Left lung (tissue), 4 donors: ENCODE measurements at regions not wholly inside any gene's neighbourhood (a gene's known extent, or its start where the extent isn't known, plus 50 kb on each side); places are given as distances from the start of the nearest gene placed in this dataset.

Experiments used
- ATAC-seq: fragments of 200-7000 bp; cut with Tn5 transposase; one replicate; pipeline ENCODE4 v1.9.1; 2020; ENCODE audit warnings: moderate library complexity
- DNase-seq, 4 donors: peaks; one replicate each; pipeline ENCODE4 v3.0.0-alpha.2; 2013 to 2020
- H3K27ac ChIP-seq, 2 donors: fragments of 200-600 bp; sonication (generic) in 1 of 2; one replicate each; pipeline versions ENCODE4 v1.5.0 to v1.8.0; 2020 to 2021
- H3K27me3 ChIP-seq, 2 donors: fragments of 200-600 bp; sonication (generic) in 1 of 2; one replicate each; pipeline versions ENCODE4 v1.5.0 to v1.8.0; 2020 to 2021
- H3K36me3 ChIP-seq, 2 donors: fragments of 200-600 bp; sonication (generic) in 1 of 2; one replicate each; pipeline versions ENCODE4 v1.5.0 to v1.8.0; 2020 to 2021
- H3K4me1 ChIP-seq, 2 donors: fragments of 200-600 bp; one replicate each; pipeline ENCODE4 v1.8.0; 2021
- H3K4me3 ChIP-seq, 2 donors: fragments of 200-600 bp; sonication (generic) in 1 of 2; one replicate each; pipeline versions ENCODE4 v1.5.0 to v1.8.0; 2020 to 2021; ENCODE audit warnings: mild to moderate bottlenecking in 1 of 2
- H3K9me3 ChIP-seq, 2 donors: fragments of 200-600 bp; sonication (generic) in 1 of 2; one replicate each; pipeline versions ENCODE4 v1.5.0 to v1.8.0; 2020 to 2021
- intact Hi-C, 2 donors: fragments of 100-400 bp; cut with DNase I; formaldehyde crosslinking; loops; one replicate each; pipeline versions ENCODE4 v1.11.2 to v1.14.2; 2022
- TF ChIP-seq, protein P1 (sequence below), 2 donors: fragments of 200-600 bp; sonication (generic) in 1 of 2; IDR thresholded peaks; one replicate each; pipeline versions ENCODE4 v1.5.0 to v1.8.0; 2021; ENCODE audit warnings: antibody characterized with exemption in 2 of 2
- donor health status: DM: no; HTN: yes; CAD: no.
- donor health status: DM: no; HTN: no; CAD: no.

DNA sequence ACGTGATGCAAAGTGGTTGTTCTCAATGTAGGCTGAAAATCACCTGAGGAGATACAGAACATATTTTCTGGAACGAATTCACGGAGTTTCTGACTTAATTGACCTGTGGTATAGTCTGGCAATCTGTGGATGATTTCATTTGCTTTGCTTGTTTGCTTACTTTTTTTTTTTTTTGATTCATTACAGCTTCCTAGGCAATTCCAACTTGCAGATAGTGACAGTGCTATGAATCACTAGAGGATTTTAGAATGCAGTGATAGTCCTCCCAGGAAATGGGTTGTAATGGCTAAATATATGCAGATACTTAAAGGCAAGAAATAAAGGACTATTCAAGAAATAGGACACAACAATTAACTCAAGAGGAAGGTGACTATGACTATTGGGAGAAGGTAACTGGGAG, 1378.1 kb upstream of the PRMT6 start:
- intact Hi-C loops: no loop called here
- Histone ChIP-seq H3K27me3 (no peaks in the 10 kb centered on the region), H3K27ac (no peak overlapping the region), H3K4me3 (no peak overlapping the region), H3K4me1 (no peaks in the 10 kb centered on the region), H3K36me3 (no peaks in the 10 kb centered on the region), H3K9me3 (peaks cover 0 to 3% of the 10 kb centered on the region in 2 donors)
- TF ChIP-seq, protein P1, sequence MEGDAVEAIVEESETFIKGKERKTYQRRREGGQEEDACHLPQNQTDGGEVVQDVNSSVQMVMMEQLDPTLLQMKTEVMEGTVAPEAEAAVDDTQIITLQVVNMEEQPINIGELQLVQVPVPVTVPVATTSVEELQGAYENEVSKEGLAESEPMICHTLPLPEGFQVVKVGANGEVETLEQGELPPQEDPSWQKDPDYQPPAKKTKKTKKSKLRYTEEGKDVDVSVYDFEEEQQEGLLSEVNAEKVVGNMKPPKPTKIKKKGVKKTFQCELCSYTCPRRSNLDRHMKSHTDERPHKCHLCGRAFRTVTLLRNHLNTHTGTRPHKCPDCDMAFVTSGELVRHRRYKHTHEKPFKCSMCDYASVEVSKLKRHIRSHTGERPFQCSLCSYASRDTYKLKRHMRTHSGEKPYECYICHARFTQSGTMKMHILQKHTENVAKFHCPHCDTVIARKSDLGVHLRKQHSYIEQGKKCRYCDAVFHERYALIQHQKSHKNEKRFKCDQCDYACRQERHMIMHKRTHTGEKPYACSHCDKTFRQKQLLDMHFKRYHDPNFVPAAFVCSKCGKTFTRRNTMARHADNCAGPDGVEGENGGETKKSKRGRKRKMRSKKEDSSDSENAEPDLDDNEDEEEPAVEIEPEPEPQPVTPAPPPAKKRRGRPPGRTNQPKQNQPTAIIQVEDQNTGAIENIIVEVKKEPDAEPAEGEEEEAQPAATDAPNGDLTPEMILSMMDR (IDR thresholded peaks at IDR 0.05): no peak
- DNase-seq: no peak
- no peak for ATAC-seq

GRCh38 chr1:105684714-105685113, 1371.8 kb upstream of the PRMT6 start:
- Histone ChIP-seq H3K36me3 (no peaks in the 10 kb centered on the region), H3K4me1 (no peaks in the 10 kb centered on the region), H3K27me3 (no peaks in the 10 kb centered on the region), H3K27ac (no peak overlapping the region), H3K9me3 (no peaks in the 10 kb centered on the region), H3K4me3 (no peak overlapping the region)
- intact Hi-C loops: no loop called here
- ATAC-seq (no peak), DNase-seq (peak in 1 of 4 donors; percentile 8)
- TF ChIP-seq, protein P1 (IDR thresholded peaks at IDR 0.05): no peak

- H3K4me1 ChIP-seq: no peaks in the 10 kb centered on the region
- no peaks in the 10 kb centered on the region for H3K27me3 ChIP-seq
- no peak for ATAC-seq
- H3K4me3 ChIP-seq: no peak overlapping the region
- TF ChIP-seq, protein P1 (IDR thresholded peaks at IDR 0.05): no peak
- intact Hi-C loops: no loop called here
- peak in 1 of 4 donors; percentile 34 for DNase-seq
- no peaks in the 10 kb centered on the region for H3K36me3 ChIP-seq
- no peaks in the 10 kb centered on the region for H3K9me3 ChIP-seq
- H3K27ac ChIP-seq: no peak overlapping the region
Observed at GRCh38 chr1:105686026-105686425, 1370.4 kb upstream of the PRMT6 start.

DNA sequence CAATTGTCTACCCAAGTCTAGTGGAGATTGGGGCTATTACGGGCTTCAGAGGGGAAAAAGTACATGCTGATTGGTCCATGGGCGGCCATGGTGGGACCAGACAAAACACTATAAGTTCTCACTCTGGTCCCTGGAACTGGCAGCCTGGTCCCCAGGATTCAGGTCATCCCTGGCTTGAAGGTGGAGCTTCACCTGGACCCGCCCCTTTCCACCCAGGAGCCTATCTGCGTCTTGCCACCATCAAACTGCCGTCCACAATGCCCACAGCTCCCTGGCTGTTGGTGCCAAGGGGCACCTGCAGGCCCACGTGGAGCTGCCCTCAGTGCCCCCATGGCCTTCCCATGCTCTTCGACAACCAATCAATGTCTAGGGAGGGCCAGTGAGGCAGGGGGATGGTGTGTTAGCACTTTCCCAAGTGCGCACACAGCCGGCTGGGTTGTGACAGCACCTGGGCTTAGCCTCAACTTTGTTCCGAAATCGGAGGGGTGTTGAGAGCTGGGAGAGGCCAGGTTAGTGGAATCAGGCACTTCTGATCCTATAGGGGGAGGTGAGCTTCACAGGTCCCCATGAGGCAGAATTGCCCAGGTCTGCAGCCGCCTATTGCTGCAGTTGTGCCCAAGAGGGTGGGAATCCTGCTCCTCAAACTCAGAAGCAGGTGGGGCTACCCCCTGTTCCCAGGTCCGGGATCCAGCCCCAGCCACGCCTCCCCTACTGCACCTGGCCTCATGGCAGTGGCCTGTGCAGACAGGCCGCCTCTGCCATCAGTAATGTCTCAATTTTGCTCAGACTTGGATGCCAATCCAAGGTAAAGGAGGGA, 1369.4 kb upstream of the PRMT6 start:
- Histone ChIP-seq H3K36me3 (no peaks in the 10 kb centered on the region), H3K27ac (no peak overlapping the region), H3K9me3 (no peaks in the 10 kb centered on the region), H3K4me1 (no peaks in the 10 kb centered on the region), H3K4me3 (no peak overlapping the region), H3K27me3 (no peaks in the 10 kb centered on the region)
- TF ChIP-seq, protein P1 (IDR thresholded peaks at IDR 0.05): no peak
- DNase-seq (peak in 1 of 4 donors; percentile 36), ATAC-seq (no peak)
- intact Hi-C loops: no loop called here

- DNase-seq (no peak), ATAC-seq (no peak)
- H3K36me3 ChIP-seq: no peaks in the 10 kb centered on the region
- TF ChIP-seq, protein P1 (IDR thresholded peaks at IDR 0.05): no peak
- H3K4me1 ChIP-seq: no peaks in the 10 kb centered on the region
- H3K27me3 ChIP-seq: no peaks in the 10 kb centered on the region
- no peak overlapping the region for H3K4me3 ChIP-seq
- no peak overlapping the region for H3K27ac ChIP-seq
- H3K9me3 ChIP-seq: no peaks in the 10 kb centered on the region
- intact Hi-C loops: no loop called here
Observed at GRCh38 chr1:105700723-105701122, 1355.8 kb upstream of the PRMT6 start.
